Caco-2 (cell line): ENCODE measurements at regions not wholly inside any gene's neighbourhood (a gene's known extent, or its start where the extent isn't known, plus 50 kb on each side); places are given as distances from the start of the nearest gene placed in this dataset.

Experiments used
- BruUV-seq: library from RNA; stranded (reverse); fragments of 400-500 nt; replicated peaks from 2 replicates; lab custom pipeline; 2021; lab: Mats Ljungman, UMichigan
- CTCF ChIA-PET: fragments of 300-600 bp; sonication (Branson Sonifier 250); formaldehyde crosslinking; loops from one replicate; lab custom pipeline; 2022; ENCODE audit warnings: antibody characterized with exemption; lab: Charles Lee
- POLR2A ChIA-PET: fragments of 300-600 bp; sonication (Branson Sonifier 250); formaldehyde crosslinking; loops from one replicate; lab custom pipeline; 2022; ENCODE audit warnings: antibody characterized with exemption; lab: Charles Lee
- DNase-seq, 2 experiments: peaks; one replicate each; pipeline versions ENCODE4 v3.0.0 to v3.0.0-alpha.2; 2020 to 2022
- H3K27me3 ChIP-seq: replicated peaks from 2 replicates; pipeline ENCODE4 v1.6.0; 2011; ENCODE audit warnings: low read length; ENCODE audit not compliant: control insufficient read depth, insufficient read depth
- H3K36me3 ChIP-seq: 2 replicates; pipeline ENCODE4 v1.5.1; 2011; ENCODE audit warnings: low read length; ENCODE audit not compliant: control insufficient read depth, insufficient read depth
- H3K4me1 ChIP-seq: fragments of 250-450 bp; sonication (Bioruptor Pico); 2 replicates; pipeline ENCODE4 v1.5.1; 2020; ENCODE audit warnings: mild to moderate bottlenecking
- H3K4me3 ChIP-seq: 2 replicates; pipeline ENCODE4 v1.5.1; 2011; ENCODE audit warnings: low read depth, mild to moderate bottlenecking, control low read depth, low read length
- H3K9me3 ChIP-seq: fragments of 250-450 bp; sonication (Bioruptor Pico); 2 replicates; pipeline ENCODE4 v1.5.1; 2020; ENCODE audit warnings: mild to moderate bottlenecking, moderate library complexity
- H3K27ac Mint-ChIP-seq: one replicate; pipeline ENCODE4 v1.8.0; 2022; ENCODE audit warnings: mixed read lengths; ENCODE audit not compliant: unreplicated experiment
- H3K27me3 Mint-ChIP-seq: one replicate; pipeline ENCODE4 v1.8.0; 2022; ENCODE audit warnings: mixed read lengths; ENCODE audit not compliant: insufficient read depth, unreplicated experiment
- H3K36me3 Mint-ChIP-seq: one replicate; pipeline ENCODE4 v1.8.0; 2022; ENCODE audit warnings: mild to moderate bottlenecking, mixed read lengths; ENCODE audit not compliant: insufficient read depth, unreplicated experiment
- H3K4me1 Mint-ChIP-seq: one replicate; pipeline ENCODE4 v1.8.0; 2022; ENCODE audit warnings: low read depth, mixed read lengths; ENCODE audit not compliant: unreplicated experiment
- H3K4me3 Mint-ChIP-seq: one replicate; pipeline ENCODE4 v1.8.0; 2022; ENCODE audit warnings: mild to moderate bottlenecking, moderate library complexity, mixed read lengths; ENCODE audit not compliant: unreplicated experiment
- H3K9me3 Mint-ChIP-seq: one replicate; pipeline ENCODE4 v1.8.0; 2022; ENCODE audit warnings: mixed read lengths; ENCODE audit not compliant: unreplicated experiment
- CTCF ChIP-seq, 2 experiments: fragments of 200-600 bp in 1 of 2; IDR thresholded peaks; 1 replicate in 1 of 2; 2 replicates in 1 of 2; pipeline versions ENCODE4 v1.5.1 to v1.8.0; 2011 to 2022; ENCODE audit warnings: antibody characterized with exemption in 1 of 2, control low read depth in 1 of 2, inconsistent platforms in 1 of 2, low read depth in 1 of 2, low read length in 1 of 2, mild to moderate bottlenecking in 1 of 2, moderate library complexity in 1 of 2; ENCODE audit not compliant: insufficient read depth in 1 of 2, severe bottlenecking in 1 of 2, unreplicated experiment in 1 of 2
- intact Hi-C: fragments of 100-400 bp; cut with micrococcal nuclease; formaldehyde crosslinking; loops from one replicate; pipeline ENCODE4 v1.10.0; 2022; ENCODE audit not compliant: unreplicated experiment

GRCh38 chr13:90618133-90618532 is 729.4 kb upstream of the MIR17HG start:
- H3K36me3 ChIP-seq, result no peaks in the 10 kb centered on the region
- Mint-ChIP-seq H3K36me3 (no peaks in the 10 kb centered on the region), H3K9me3 (peaks cover 28% of the 10 kb centered on the region), H3K4me3 (no peak overlapping the region), H3K4me1 (peaks cover 13% of the 10 kb centered on the region), H3K27ac (no peak overlapping the region), H3K27me3 (no peaks in the 10 kb centered on the region)
- intact Hi-C loops, result no loop called here
- no peak overlapping the region for H3K4me3 ChIP-seq
- H3K4me1 ChIP-seq, result peaks cover 6% of the 10 kb centered on the region; the same call in 1 of the 2 replicates
- no TSS peak for BruUV-seq
- no peak for DNase-seq
- H3K9me3 ChIP-seq, result peaks cover 3% of the 10 kb centered on the region
- CTCF ChIA-PET, result no interaction called here
- no peaks in the 10 kb centered on the region for H3K27me3 ChIP-seq
- POLR2A ChIA-PET, result no interaction called here
- TF ChIP-seq CTCF (IDR thresholded peaks at IDR 0.05; ENCODE audit: insufficient read depth in 1 of 2, low read depth in 1 of 2, low read length in 1 of 2, severe bottlenecking in 1 of 2, unreplicated experiment in 1 of 2), result no peak

DNA sequence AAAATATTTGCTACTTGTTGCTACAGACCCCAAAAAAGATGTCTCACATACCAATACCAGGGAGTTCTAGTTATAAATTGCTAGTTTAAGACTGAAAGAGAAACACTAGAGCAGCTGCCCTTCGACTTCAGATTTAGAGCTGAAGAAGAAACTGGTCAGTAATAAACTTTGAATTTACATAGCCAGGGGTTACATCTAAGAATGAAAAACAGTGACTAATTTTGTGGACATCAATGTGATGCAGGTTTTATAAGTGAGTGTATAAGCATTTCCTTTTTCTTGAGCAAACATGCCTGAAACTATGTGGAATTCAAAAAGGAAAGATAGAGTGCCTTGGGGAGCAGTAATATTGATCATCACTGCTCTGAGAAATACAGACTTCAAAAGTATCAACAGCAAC is 724.9 kb upstream of the MIR17HG start:
- Mint-ChIP-seq H3K27ac (no peak overlapping the region), H3K36me3 (no peaks in the 10 kb centered on the region), H3K4me1 (peaks cover 13% of the 10 kb centered on the region), H3K9me3 (peaks cover 12% of the 10 kb centered on the region), H3K4me3 (no peak overlapping the region), H3K27me3 (no peaks in the 10 kb centered on the region)
- no peaks in the 10 kb centered on the region for H3K36me3 ChIP-seq
- CTCF ChIA-PET, result interaction anchor here (0.9 kb wide), 1 partner anchor 245 kb away, joined by 3 read pairs; no protein-coding TSS in a partner anchor
- H3K27me3 ChIP-seq, result no peaks in the 10 kb centered on the region
- intact Hi-C loops, result no loop called here
- no peak for DNase-seq
- peaks cover 3% of the 10 kb centered on the region for H3K9me3 ChIP-seq
- peaks cover 6% of the 10 kb centered on the region; the same call in 1 of the 2 replicates for H3K4me1 ChIP-seq
- no peak for TF ChIP-seq CTCF (IDR thresholded peaks at IDR 0.05; ENCODE audit: insufficient read depth in 1 of 2, low read depth in 1 of 2, low read length in 1 of 2, severe bottlenecking in 1 of 2, unreplicated experiment in 1 of 2)
- no TSS peak for BruUV-seq
- H3K4me3 ChIP-seq, result no peak overlapping the region
- POLR2A ChIA-PET, result no interaction called here

GRCh38 chr13:90623318-90624011 is 724.0 kb upstream of the MIR17HG start:
- Mint-ChIP-seq H3K36me3 (no peaks in the 10 kb centered on the region), H3K9me3 (peaks cover 3% of the 10 kb centered on the region), H3K4me1 (peaks cover 13% of the 10 kb centered on the region), H3K4me3 (no peak overlapping the region), H3K27me3 (no peaks in the 10 kb centered on the region), H3K27ac (no peak overlapping the region)
- TF ChIP-seq CTCF (IDR thresholded peaks at IDR 0.05; ENCODE audit: insufficient read depth in 1 of 2, low read depth in 1 of 2, low read length in 1 of 2, severe bottlenecking in 1 of 2, unreplicated experiment in 1 of 2), result no peak
- H3K4me1 ChIP-seq, result peaks cover 6% of the 10 kb centered on the region; the same call in 1 of the 2 replicates
- no peak for DNase-seq
- H3K27me3 ChIP-seq, result no peaks in the 10 kb centered on the region
- ChIA-PET POLR2A (no interaction called here), CTCF (interaction anchor here (1.3 kb wide), 1 partner anchor 243 kb away, joined by 4 read pairs; no protein-coding TSS in a partner anchor)
- no peak overlapping the region for H3K4me3 ChIP-seq
- BruUV-seq, result no TSS peak
- H3K9me3 ChIP-seq, result no peaks in the 10 kb centered on the region; the same call in 1 of the 2 replicates
- no peaks in the 10 kb centered on the region for H3K36me3 ChIP-seq
- intact Hi-C loops, result no loop called here
